ENCODE measurements at regions not wholly inside any gene's neighbourhood (a gene's known extent, or its start where the extent isn't known, plus 50 kb on each side); places are given as distances from the start of the nearest gene placed in this dataset.
"Not testable (repeated sequence)": the region's sequence is repeated elsewhere in the genome, so short reads cannot be mapped to it uniquely, and the experiment has no call there.

DNA sequence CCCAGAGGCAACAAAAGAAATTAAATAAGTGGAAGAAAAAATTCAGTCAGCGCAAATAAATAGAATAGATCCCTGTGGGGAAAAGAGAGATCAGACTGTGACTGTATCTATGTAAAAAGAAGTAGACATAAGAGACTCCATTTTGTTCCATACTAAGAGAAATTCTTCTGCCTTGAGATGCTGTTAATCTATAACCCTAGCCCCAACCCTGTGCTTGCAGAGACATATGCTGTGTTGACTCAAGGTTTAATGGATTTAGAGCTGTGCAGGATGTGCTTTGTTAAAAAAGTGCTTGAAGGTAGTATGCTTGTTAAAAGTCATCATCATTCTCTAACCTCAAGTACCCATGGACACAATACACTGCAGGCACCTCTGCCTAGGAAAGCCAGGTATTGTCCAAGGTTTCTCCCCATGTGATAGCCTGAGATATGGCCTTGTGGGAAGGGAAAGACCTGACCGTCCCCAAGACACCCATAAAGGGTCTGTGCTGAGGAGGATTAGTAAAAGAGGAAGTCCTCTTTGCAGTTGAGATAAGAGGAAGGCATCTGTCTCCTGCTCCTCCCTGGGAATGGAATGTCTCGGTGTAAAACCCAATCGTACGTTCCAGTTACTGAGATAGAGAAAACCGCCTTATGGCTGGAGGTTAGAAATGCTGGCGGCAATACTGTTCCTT lies 161.8 kb downstream of the GPX5 start:
- not testable (repeated sequence) for ATAC-seq, DNase-seq
- intact Hi-C loops (cut with DNase I, micrococcal nuclease) = loop anchor here (5.0 to 10.0 kb wide), 3 partner anchors 325 to 897 kb away; partner anchors contain the start of gene OR2H2 (in 1 of the 2)

DNA sequence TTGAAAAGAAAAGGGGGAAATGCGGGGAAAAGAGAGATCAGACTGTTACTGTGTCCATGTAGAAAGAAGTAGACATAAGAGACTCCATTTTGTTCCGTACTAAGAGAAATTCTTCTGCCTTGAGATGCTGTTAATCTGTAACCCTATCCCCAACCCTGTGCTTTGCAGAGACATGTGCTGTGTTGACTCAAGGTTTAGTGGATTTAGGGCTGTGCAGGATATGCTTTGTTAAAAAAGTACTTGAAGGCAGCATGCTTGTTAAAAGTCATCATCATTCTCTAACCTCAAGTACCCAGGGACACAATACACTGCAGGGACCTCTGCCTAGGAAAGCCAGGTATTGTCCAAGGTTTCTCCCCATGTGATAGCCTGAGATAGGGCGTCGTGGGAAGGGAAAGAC lies 166.3 kb downstream of the GPX5 start:
- intact Hi-C loops (cut with DNase I, micrococcal nuclease); DNase-seq; ATAC-seq: not testable (repeated sequence)

DNA sequence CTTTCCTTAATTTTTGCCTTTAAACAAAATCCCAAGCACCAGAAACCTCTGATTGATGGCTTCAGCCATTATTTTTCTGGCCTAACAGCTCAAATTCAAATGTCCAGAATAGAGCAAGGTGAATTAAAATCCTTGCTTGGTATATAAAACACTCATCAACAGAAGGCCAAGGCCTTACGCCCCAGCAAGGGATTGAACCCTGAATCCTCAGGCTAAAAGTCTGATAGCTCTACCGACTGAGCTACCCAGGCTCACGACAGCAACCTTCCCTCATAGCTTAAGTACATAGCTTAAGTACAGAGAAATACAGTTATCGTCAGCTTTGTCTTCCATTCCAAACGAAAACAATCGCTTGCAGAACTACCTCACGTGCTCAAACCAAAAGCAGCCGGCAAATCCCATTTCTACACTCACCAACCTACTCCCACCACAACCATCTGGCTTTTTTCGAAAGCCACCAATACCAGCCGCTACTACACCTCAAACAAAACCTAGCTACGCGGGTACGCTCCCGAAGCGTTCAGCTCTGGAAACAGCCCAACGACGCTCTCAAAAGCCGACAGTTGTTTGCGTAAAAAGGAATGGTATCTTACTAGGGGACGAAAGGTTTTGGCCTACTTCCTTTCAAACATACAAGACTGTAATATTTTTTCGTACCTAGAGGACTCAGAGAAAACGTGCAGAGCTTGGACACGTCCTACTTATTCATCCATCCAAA lies 167.5 kb downstream of the GPX5 start:
- no peak for DNase-seq
- no peak for ATAC-seq
- intact Hi-C loops (cut with DNase I, micrococcal nuclease) = no loop called here

DNA sequence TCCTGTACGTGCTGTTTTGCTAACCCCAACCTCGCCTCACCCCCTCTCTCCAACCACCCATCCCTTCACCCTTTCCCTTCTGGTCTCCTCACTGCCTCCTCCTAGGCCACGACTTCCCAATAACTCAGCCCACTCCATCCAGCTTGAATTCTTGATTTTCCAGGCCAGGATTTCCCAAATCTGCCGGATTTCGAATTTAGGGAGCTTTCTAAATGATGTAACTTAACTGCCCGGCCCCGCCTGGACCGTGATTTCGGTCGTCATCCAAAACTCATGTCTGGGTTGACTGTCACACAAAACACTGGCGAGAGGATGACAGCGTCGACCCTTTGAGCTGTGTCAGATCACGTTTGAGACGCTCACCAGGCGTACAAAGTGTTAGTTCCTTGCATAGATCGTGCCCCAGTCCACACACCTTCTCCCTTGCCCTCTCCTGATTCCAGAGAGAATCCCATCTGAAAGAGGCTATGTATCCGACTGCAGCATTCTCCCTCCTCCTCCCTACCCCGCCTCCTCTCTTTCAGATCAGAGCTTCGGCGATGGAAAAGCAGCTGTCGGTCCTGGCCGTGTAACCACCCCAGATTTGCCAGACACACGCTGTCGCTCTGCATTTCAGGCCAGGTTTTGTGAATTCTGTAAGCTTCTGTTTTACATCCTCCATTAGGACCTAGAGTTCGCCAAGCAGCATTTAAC lies 168.2 kb downstream of the GPX5 start:
- no peak for ATAC-seq
- intact Hi-C loops (cut with DNase I, micrococcal nuclease) = no loop called here
- no peak for DNase-seq

DNA sequence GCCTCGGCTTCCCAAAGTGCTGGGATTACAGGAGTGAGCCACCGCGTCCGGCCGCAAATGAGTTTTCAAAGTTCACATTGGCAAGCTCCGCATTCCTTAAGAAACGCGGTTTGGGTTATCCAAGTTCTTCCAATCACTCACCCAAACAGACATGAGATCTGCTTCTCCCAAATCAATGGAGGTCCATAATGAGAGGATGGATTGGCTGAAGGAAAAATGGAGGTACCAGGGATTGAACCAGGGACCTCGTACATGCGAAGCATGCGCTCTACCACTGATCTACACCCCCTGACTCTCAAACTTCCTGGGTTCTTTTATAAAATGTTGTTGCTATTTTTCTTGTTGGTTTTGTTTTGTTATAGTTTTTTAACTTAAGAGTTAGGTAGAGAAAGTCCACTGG lies 170.0 kb downstream of the GPX5 start:
- DNase-seq (no peak), ATAC-seq (no peak)
- intact Hi-C loops (cut with DNase I, micrococcal nuclease) = no loop called here

DNA sequence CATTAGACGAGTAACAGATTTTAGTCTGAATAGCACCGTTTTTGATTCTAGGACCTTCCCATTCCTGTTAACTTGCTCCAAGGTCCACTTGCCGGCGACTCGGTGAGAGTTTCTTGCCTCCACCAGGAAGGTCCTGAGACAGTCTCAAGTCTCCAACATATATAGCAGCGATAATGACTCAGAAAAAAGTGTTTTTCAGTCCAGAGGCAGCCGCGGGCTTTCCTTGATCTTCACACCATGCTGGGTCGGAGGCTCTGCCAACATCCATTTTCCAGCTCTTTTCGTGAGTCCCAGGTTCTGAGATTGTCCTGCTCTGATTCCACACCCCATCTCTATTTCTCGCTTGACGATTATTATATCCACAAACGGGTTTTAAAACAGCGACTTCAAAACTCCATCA lies 170.5 kb downstream of the GPX5 start:
- ATAC-seq (no peak), DNase-seq (no peak)
- intact Hi-C loops (cut with DNase I, micrococcal nuclease) = no loop called here

DNA sequence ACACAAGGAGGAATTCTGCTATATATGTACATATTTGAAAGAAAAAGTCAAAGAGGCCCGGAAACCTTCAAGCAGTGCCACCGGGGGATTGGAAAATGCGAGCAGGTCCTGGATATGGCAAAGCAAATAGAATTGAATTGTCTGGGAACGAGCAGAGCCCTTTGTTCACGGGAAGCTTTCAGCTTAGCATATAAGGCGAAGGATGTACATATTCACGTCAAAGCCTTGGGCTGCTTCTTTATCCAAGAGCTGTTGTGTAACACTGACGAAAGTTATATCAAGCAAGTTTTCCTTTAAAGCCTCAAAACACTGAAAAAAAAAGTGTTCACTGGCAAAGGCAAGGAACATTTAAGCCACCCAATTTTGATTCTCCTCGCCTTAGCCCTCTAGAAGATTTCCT lies 171.0 kb downstream of the GPX5 start:
- ATAC-seq (no peak), DNase-seq (no peak)
- intact Hi-C loops (cut with DNase I, micrococcal nuclease) = no loop called here

DNA sequence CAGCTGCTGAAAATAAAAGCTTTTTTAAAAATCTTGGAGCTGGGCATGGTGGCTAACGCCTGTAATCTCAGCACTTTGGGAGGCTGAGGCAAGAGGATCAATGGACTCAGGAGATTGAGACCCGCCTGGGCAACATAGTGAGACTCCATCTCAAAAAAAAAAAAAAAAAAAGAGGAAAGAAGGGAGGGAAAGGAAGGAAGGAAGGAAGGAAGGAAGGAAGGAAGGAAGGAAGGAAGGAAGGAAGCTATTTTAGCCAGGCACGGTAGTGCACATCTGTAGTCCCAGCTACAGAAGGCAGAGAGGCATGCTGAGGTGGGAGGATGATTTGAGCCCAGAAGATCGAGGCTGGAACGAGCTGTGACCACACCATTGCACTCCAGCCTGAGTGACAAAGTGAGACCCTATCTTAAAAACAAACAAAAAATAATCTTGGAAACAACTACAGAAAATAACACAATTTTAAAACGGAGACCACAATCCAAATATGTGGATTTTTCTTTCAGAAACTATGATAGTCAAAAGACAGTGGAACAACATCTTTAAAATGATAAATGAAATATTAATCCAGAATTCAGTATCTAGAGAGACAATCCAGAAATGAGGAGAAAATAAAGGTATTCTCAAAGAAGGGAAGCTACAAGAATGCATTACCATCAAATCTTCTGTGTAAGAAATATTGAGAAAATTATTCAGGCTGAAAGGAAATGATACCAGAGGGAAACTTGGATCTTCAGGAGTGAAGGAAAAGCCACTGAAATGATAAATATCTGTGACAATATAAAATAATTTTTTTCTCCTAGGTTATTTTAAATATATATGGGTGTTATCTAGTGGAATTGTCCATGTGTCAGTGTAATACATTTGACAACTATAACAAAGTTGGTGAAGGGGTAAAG lies 182.0 kb downstream of the GPX5 start:
- DNase-seq = no peak
- intact Hi-C loops (cut with DNase I, micrococcal nuclease) = no loop called here
- ATAC-seq = no peak

DNA sequence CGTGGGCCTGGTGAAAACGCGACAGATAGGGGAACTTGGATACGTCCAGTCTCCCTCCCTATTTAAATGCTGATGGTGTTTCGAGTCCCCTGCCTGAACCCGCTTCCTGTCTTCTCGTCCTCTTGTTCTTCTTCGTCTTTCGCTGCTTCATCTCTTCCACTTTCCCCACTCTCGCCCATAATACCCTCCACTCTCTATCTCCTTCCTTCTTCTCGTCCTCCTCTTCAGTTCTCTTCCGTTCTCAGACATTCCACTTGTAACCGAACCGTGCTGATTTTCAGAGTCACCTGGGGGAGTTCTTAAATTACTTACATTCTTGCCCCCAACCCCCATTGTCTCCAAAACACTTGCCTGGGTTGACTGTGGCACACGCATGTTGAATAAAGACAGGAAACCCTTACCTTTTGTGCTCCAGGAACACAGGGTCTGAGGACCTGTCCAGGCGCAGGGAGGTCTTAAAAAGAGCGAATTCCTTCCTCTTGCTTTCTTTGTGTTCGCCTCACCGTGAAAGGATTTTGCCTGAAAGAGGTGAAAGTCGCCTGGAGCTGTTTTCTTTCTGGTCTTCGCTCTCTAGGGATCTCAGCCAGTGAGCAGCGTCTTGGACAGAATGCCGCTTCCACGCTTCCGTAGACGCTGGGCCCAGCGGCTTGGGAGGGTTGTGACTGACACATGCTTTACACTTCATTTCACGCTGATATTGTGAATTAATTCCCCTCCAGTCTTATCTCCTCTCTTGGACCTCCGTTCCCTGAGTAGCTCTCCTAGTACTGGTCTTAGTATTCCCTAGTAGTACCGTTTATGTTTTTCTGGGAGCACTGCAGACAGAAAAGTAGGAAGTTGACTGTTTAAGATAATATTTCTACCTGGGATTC lies 184.0 kb downstream of the GPX5 start:
- DNase-seq (no peak), ATAC-seq (no peak)
- intact Hi-C loops (cut with DNase I, micrococcal nuclease) = no loop called here

DNA sequence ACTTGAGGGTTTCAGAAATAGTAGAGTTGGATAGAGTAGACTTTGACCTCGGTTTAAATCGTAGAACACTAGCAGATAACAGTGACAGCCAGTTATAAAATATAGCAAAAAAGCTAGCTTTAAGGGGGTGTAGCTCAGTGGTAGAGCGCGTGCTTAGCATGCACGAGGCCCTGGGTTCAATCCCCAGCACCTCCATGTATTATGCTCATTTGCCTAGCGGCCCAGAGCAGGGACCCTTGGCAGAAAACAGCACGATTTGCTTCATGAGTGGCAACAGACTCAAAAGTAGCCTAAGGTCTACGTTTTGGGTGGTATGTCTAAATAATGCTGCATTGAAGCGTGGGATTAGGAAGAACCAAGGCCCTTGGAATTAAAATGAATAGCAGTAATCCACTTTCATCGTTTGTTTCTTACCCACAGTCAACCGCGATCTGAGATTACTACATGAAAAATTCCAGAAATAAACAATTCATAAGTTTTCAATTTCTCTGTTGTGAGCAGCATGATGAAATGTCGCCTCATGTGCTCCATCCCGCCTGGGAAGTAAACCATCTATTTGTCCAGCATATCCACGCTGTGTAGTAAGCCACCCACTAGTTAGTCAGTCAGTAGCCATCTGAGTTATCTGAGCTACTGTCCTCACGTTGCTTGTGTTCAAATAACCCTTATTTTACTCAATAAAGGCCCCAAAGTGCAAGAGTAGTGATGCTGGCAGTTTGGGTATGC lies 184.9 kb downstream of the GPX5 start:
- intact Hi-C loops (cut with DNase I, micrococcal nuclease) = no loop called here
- no peak for ATAC-seq
- DNase-seq = no peak

DNA sequence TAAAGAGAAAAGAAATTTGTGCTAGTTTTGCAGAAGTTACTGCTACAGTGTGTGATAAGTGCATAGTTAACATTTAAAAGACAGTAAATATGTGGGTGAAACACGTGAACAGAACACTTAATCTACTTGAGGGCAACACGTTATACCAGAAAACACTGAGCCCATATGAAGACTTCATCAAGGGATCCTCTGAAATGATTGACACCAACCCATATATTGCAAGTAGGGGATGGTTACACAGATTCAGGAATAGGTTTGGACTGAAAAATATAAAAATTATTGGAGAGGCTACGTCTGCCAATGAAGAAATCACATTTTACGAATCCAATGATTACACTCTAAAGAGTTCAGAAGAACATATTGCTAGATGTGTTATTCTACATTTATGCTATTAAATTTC lies 185.6 kb downstream of the GPX5 start:
- DNase-seq (no peak), ATAC-seq (no peak)
- intact Hi-C loops (cut with DNase I, micrococcal nuclease) = no loop called here

DNA sequence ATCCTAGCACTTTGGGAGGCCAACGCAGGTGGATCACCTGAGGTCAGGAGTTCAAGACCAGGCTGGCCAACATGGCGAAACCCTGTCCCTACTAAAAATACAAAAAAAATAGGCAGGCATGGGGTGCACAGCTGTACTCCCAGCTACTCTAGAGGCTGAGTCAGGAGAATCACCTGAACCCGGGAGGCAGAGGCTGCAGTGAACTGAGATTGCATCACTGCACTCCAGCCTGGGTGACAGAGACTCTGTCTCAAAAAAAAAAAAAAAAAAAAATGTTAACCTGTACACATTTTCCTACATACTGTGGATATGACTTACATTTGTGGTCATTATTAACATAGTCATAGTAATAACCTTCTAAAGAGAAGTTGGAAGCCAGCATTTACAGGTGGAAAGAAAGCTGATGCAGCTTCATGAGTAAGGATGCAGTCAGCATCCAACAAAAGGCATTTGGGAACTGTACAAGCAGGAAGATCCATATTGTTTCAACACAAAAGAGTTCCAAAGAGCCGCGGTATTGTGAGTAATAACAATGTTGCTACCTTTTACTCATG lies 186.2 kb downstream of the GPX5 start:
- intact Hi-C loops (cut with DNase I, micrococcal nuclease) = no loop called here
- DNase-seq = no peak
- ATAC-seq = no peak

DNA sequence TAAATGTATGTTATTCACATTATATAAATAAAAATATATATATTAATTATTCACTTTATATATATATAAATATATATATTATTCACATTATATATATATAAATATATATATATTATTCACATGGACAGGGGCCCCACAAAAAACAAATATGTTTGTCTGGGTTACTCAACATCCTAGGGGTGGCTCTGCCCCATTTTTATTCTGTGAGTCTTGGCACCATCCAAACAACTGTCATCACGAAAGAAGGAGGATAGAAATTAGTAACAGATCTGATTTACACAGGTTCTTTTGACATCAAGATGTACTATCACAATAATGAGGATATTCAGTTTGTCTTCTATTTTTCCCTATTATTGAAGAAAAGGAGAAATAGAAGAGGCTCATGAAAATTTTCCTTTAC lies 187.3 kb downstream of the GPX5 start:
- DNase-seq (no peak), ATAC-seq (no peak)
- intact Hi-C loops (cut with DNase I, micrococcal nuclease) = no loop called here

DNA sequence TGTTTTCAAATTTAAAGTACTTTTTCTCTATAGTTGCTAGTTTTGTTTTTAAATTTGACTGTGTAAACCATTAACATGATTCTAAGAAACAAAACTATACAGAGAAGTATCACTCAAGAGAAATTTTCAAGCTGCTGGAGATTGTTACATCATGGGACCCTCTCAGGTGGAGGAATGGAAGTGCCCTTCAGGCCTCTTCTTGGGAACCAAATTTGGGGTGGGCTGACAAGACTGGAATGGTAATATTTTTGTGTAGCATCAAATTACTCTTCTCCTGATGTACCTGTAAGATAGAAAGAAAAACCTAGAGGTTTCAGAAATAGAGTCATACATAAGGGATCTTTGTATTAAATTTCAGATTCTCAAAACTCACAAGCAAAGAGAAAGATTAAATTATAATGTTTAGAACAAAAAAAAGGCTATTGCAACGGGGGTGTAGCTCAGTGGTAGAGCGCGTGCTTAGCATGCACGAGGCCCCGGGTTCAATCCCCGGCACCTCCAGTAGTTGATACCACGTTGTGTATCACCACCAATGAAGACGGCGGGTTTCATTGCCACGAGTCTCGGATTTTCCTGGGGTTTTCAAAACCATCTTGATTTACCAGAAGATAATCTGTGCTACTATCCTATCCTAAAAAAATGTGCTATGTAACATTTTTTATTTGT lies 193.7 kb downstream of the GPX5 start:
- intact Hi-C loops (cut with DNase I, micrococcal nuclease) = no loop called here
- DNase-seq (no peak), ATAC-seq (no peak)

DNA sequence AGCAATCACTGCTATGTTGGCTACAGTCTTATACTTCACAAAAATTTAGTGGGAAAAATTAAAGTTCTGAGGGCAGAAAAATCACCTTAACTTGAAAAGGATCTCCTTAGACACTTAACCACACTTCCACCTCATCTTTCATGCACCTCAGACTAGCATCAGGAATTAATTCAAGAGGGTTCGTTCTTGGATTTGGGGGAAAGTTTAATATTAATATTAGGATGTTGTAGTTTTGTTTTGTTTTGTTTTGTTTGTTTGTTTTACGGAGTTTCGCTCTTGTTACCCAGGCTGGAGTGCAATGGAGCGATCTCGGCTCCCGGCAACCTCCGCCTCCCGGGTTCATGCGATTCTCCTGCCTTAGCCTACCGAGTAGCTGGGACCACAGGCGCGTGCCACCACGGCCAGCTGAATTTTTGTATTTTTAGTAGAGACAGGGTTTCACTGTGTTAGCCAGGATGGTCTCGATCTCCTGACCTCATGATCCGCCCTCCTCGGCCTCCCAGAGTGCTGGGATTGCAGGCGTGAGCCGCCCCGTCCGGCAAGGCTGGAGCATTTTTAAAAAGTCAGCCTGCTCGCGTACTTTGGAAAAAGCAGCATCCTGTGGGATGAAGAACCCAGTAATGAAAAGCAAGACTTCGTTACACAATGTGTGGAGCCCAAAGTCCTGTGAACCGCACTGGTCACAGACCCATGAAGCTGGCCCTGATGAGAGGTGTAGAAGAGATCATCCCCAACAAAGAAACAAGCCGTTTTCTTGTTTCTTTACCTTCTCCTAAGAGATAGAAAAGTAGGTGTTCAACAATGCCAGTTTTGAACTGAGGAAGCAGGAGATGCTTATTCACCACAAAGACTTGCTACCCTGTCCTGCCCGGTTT lies 194.9 kb downstream of the GPX5 start:
- no peak for DNase-seq
- ATAC-seq = no peak
- intact Hi-C loops (cut with DNase I, micrococcal nuclease) = no loop called here

DNA sequence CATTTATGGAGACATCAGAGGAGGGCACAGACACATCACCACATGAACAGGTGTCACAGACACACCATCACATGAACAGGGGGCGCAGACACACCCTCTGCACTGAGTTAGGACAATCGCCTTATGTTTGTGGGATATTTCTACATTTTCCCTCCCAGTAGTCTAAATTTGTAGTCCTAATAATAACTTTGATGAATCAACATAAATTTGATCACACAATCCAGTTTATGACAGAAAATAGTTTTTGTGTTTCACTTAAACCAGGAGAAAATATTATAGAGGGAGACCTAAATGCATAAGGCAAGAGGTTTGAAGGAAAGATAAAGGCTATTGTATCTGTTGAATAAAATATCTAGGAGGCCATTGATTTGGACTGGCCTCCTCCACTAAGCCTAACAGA lies 195.7 kb downstream of the GPX5 start:
- DNase-seq (no peak), ATAC-seq (no peak)
- intact Hi-C loops (cut with DNase I, micrococcal nuclease) = no loop called here

Measured in left colon (tissue), 2 donors.